Vagina (tissue), 2 donors: ENCODE measurements at regions not wholly inside any gene's neighbourhood (a gene's known extent, or its start where the extent isn't known, plus 50 kb on each side); places are given as distances from the start of the nearest gene placed in this dataset.

Experiments
- DNase-seq, 2 donors: peaks; one replicate each; pipeline ENCODE4 v3.0.0-alpha.2; 2017; ENCODE audit errors: extremely low spot score in 2 of 2
- H3K27ac ChIP-seq: fragments of 200-600 bp; sonication (generic); one replicate; pipeline ENCODE4 v1.5.1; 2019
- H3K27me3 ChIP-seq: fragments of 200-600 bp; sonication (generic); one replicate; pipeline ENCODE4 v1.5.1; 2019
- H3K36me3 ChIP-seq, 2 donors: fragments of 200-600 bp; sonication (generic); one replicate each; pipeline ENCODE4 v1.5.1; 2017 to 2019
- H3K4me1 ChIP-seq: fragments of 200-600 bp; sonication (generic); one replicate; pipeline ENCODE4 v1.5.1; 2019
- H3K4me3 ChIP-seq, 2 donors: fragments of 200-600 bp; sonication (generic); 1 replicate in 1 of 2; 2 replicates in 1 of 2; pipeline ENCODE4 v1.5.1; 2016 to 2019
- H3K9me3 ChIP-seq: fragments of 200-600 bp; sonication (generic); one replicate; pipeline ENCODE4 v1.5.1; 2019
- CTCF ChIP-seq, 3 experiments: fragments of 450-650 bp in 2 of 3; fragments of 200-600 bp in 1 of 3; sonication (generic) in 1 of 3; IDR thresholded peaks; one replicate each; pipeline ENCODE4 v1.5.1; 2017 to 2019; ENCODE audit warnings: antibody characterized with exemption in 3 of 3, mild to moderate bottlenecking in 2 of 3, moderate library complexity in 2 of 3
- POLR2A ChIP-seq, 2 donors: fragments of 450-650 bp; IDR thresholded peaks; one replicate each; pipeline ENCODE4 v1.6.1; 2017; ENCODE audit warnings: antibody characterized with exemption in 2 of 2, mild to moderate bottlenecking in 2 of 2, moderate library complexity in 2 of 2
- POLR2AphosphoS5 ChIP-seq, 2 donors: sonication (generic); formaldehyde crosslinking; IDR thresholded peaks; one replicate each; pipeline ENCODE4 v1.9.0; 2017; ENCODE audit warnings: antibody characterized with exemption in 2 of 2, mild to moderate bottlenecking in 2 of 2, low read depth in 1 of 2; ENCODE audit not compliant: insufficient read depth in 1 of 2
- intact Hi-C: fragments of 100-400 bp; cut with DNase I; formaldehyde crosslinking; loops from one replicate; pipeline ENCODE4 v1.15.1; 2023

GRCh38 chr5:106768392-106768791 lies 902.3 kb downstream of the EFNA5 start:
- TF ChIP-seq CTCF (IDR thresholded peaks at IDR 0.05), result no peak
- no peak for TF ChIP-seq POLR2AphosphoS5 (IDR thresholded peaks at IDR 0.05; ENCODE audit: insufficient read depth in 1 of 2, low read depth in 1 of 2)
- TF ChIP-seq POLR2A (IDR thresholded peaks at IDR 0.05), result no peak
- no peak for DNase-seq
- no peak overlapping the region for H3K27ac ChIP-seq
- H3K36me3 ChIP-seq, result no peaks in the 10 kb centered on the region
- no peaks in the 10 kb centered on the region for H3K9me3 ChIP-seq
- no peaks in the 10 kb centered on the region for H3K4me1 ChIP-seq
- H3K4me3 ChIP-seq, result no peak overlapping the region
- intact Hi-C loops, result no loop called here
- no peaks in the 10 kb centered on the region for H3K27me3 ChIP-seq

- intact Hi-C loops, result no loop called here
- Histone ChIP-seq H3K27me3 (no peaks in the 10 kb centered on the region), H3K4me1 (no peaks in the 10 kb centered on the region), H3K36me3 (no peaks in the 10 kb centered on the region), H3K27ac (no peak overlapping the region), H3K4me3 (no peak overlapping the region), H3K9me3 (no peaks in the 10 kb centered on the region)
- no peak for TF ChIP-seq POLR2A (IDR thresholded peaks at IDR 0.05)
- TF ChIP-seq CTCF (IDR thresholded peaks at IDR 0.05), result no peak
- TF ChIP-seq POLR2AphosphoS5 (IDR thresholded peaks at IDR 0.05; ENCODE audit: insufficient read depth in 1 of 2, low read depth in 1 of 2), result no peak
- no peak for DNase-seq
Observed at GRCh38 chr5:106766916-106767315, 903.8 kb downstream of the EFNA5 start.

GRCh38 chr5:106759581-106759980 lies 911.2 kb downstream of the EFNA5 start:
- no peaks in the 10 kb centered on the region for H3K36me3 ChIP-seq
- TF ChIP-seq CTCF (IDR thresholded peaks at IDR 0.05), result no peak
- TF ChIP-seq POLR2A (IDR thresholded peaks at IDR 0.05), result no peak
- TF ChIP-seq POLR2AphosphoS5 (IDR thresholded peaks at IDR 0.05; ENCODE audit: insufficient read depth in 1 of 2, low read depth in 1 of 2), result no peak
- no peak overlapping the region for H3K4me3 ChIP-seq
- intact Hi-C loops, result no loop called here
- H3K27me3 ChIP-seq, result no peaks in the 10 kb centered on the region
- no peak overlapping the region for H3K27ac ChIP-seq
- no peaks in the 10 kb centered on the region for H3K9me3 ChIP-seq
- no peak for DNase-seq
- H3K4me1 ChIP-seq, result no peaks in the 10 kb centered on the region

DNA sequence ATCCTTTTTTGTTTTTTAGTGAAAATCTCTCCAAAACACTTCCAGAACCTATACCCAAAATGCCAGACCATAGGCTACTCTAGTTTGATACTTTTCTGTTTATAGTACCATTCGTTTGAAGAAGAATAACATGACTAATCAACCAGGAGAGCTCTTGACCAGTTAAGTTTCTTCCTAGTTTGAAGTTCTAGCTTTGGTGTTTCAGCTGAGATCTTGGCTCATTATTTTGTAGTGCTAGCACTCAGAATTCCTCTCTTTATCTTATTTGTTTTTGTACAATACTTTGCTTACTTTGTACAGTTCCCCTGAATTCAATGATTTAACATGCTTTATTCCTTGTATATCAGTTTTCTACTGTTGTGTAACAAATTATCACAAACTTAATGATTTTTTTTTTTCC lies 911.6 kb downstream of the EFNA5 start:
- Histone ChIP-seq H3K27ac (no peak overlapping the region), H3K27me3 (no peaks in the 10 kb centered on the region), H3K4me1 (no peaks in the 10 kb centered on the region), H3K36me3 (no peaks in the 10 kb centered on the region), H3K9me3 (no peaks in the 10 kb centered on the region), H3K4me3 (no peak overlapping the region)
- no peak for DNase-seq
- no peak for TF ChIP-seq CTCF (IDR thresholded peaks at IDR 0.05)
- TF ChIP-seq POLR2A (IDR thresholded peaks at IDR 0.05), result no peak
- TF ChIP-seq POLR2AphosphoS5 (IDR thresholded peaks at IDR 0.05; ENCODE audit: insufficient read depth in 1 of 2, low read depth in 1 of 2), result no peak
- intact Hi-C loops, result no loop called here

DNA sequence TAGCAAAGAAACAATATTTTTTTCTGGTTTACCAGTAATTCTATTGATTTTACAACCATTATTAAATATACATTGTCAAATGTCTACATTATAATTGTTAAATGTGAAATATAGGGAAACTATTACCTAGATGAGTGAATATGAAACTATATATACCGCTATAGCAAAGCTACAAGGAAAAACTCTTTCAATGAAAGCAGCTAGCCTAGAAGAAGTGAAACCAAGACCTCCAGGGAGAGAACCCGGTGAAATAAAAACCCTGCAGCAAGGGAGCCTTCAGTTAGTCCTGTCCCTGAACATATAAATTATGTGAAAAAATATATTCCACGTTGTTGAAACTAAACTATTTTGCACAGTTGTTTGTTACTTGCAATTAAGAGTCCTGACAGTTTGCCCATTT lies 913.1 kb downstream of the EFNA5 start:
- no peak for TF ChIP-seq POLR2A (IDR thresholded peaks at IDR 0.05)
- TF ChIP-seq POLR2AphosphoS5 (IDR thresholded peaks at IDR 0.05; ENCODE audit: insufficient read depth in 1 of 2, low read depth in 1 of 2), result no peak
- no peak for TF ChIP-seq CTCF (IDR thresholded peaks at IDR 0.05)
- no peak for DNase-seq
- no peaks in the 10 kb centered on the region for H3K27me3 ChIP-seq

More for the DNA sequence above, 913.1 kb downstream of the EFNA5 start:
- H3K4me3 ChIP-seq, result no peak overlapping the region
- intact Hi-C loops, result no loop called here
- H3K36me3 ChIP-seq, result no peaks in the 10 kb centered on the region
- no peak overlapping the region for H3K27ac ChIP-seq
- no peaks in the 10 kb centered on the region for H3K9me3 ChIP-seq
- no peaks in the 10 kb centered on the region for H3K4me1 ChIP-seq
